ENCODE measurements at regions not wholly inside any gene's neighbourhood (a gene's known extent, or its start where the extent isn't known, plus 50 kb on each side); places are given as distances from the start of the nearest gene placed in this dataset.

DNA sequence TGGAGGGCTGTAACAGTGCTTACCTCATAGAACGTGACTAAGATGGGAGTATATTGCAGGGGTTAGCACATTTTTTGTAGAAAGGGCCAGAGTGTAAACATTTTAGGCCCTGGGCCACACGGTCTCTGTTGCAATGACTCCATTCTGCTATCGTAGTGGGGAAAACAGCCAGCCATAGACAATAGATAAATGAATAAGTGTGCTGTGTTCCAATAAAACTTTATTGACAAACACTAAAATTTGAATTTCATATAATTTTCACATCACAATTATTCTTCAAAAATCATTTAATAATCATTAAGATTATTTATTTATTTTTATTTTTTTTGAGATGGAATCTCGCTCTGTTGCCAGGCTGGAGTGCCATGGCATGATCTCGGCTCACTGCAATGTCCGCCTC is 478.6 kb downstream of the SHQ1 start:
- H3K27me3 ChIP-seq (ENCODE audit: control insufficient read depth, insufficient read depth, low read length) = no peaks in the 10 kb centered on the region
- WGBS (ENCODE audit: insufficient coverage, low lambda C conversion rate) = 100% methylated on average over 1 of the region's 6 CpGs
- no peak overlapping the region for H3K4me3 ChIP-seq (ENCODE audit: low read length)
- H3K4me1 ChIP-seq (ENCODE audit: control insufficient read depth, insufficient read depth, low read length) = no peaks in the 10 kb centered on the region
- no peaks in the 10 kb centered on the region for H3K9me3 ChIP-seq (ENCODE audit: control insufficient read depth, low read depth, low read length)
- DNase-seq = no peak
- peaks cover 8% of the 10 kb centered on the region for H3K36me3 ChIP-seq (ENCODE audit: control insufficient read depth, insufficient read depth, low read length)
- no peak overlapping the region for H3K27ac ChIP-seq (ENCODE audit: low read length)

DNA sequence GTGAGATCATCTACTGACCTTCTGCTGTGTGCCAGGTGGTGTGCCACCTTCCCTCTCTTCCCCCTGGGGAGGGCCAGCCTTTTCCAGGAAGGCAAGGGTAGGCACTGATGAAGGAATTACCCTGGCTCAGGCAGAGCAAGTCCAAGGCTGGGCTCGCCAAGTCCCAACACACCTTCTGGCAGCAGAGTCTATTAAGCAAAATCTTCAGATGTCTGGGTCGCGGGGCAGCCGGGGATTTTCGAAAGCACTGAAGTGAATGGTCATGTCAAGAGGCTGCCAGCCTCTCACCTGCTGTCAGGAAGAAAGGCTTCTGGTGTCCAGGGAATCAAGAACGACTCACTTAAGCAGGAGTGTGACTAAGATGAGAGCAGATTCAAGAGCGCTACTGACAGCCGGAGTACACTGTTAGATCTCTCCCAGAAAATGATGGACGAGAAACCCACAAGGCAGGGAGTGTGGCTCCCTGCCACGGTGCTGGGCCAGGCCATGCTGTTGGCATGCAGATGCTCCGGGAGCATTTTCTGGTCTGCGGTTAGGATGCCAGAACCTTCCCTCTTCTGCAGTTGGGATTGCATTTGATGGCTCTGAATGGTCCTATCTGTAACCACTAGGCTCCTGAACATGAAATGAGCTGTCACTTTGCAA is 479.8 kb downstream of the SHQ1 start:
- H3K4me3 ChIP-seq (ENCODE audit: low read length) = no peak overlapping the region
- no peak for DNase-seq
- H3K9me3 ChIP-seq (ENCODE audit: control insufficient read depth, low read depth, low read length) = no peaks in the 10 kb centered on the region
- H3K27me3 ChIP-seq (ENCODE audit: control insufficient read depth, insufficient read depth, low read length) = no peaks in the 10 kb centered on the region
- no peak overlapping the region for H3K27ac ChIP-seq (ENCODE audit: low read length)
- no CpG with 5 or more reads among the region's 12 CpGs for WGBS (ENCODE audit: insufficient coverage, low lambda C conversion rate)
- no peaks in the 10 kb centered on the region for H3K4me1 ChIP-seq (ENCODE audit: control insufficient read depth, insufficient read depth, low read length)
- peaks cover 2% of the 10 kb centered on the region for H3K36me3 ChIP-seq (ENCODE audit: control insufficient read depth, insufficient read depth, low read length)

DNA sequence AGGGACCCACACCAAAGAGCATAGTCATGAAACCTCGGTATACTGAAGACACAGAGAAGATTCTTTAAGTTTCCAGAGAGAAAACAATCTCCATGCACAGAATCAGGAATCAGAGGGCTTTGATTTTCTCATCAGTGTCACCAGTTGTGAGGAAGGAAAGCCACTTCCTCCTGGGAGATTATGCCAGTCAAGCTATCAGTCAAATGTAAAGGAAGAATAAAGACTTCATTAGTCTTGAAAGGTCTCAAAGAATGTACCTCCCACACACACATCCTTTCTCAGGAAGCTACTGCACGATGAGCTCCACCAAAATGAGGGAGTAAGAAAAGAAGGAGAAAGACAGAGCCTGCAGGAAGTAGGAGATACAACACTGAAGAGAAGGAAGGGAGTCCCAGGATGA is 486.3 kb downstream of the SHQ1 start:
- no peak overlapping the region for H3K4me3 ChIP-seq (ENCODE audit: low read length)
- no peaks in the 10 kb centered on the region for H3K4me1 ChIP-seq (ENCODE audit: control insufficient read depth, insufficient read depth, low read length)
- no peak for DNase-seq
- no peaks in the 10 kb centered on the region for H3K36me3 ChIP-seq (ENCODE audit: control insufficient read depth, insufficient read depth, low read length)
- no peaks in the 10 kb centered on the region for H3K9me3 ChIP-seq (ENCODE audit: control insufficient read depth, low read depth, low read length)
- no peaks in the 10 kb centered on the region for H3K27me3 ChIP-seq (ENCODE audit: control insufficient read depth, insufficient read depth, low read length)
- no peak overlapping the region for H3K27ac ChIP-seq (ENCODE audit: low read length)
- WGBS (ENCODE audit: insufficient coverage, low lambda C conversion rate) = no CpG with 5 or more reads among the region's 2 CpGs

DNA sequence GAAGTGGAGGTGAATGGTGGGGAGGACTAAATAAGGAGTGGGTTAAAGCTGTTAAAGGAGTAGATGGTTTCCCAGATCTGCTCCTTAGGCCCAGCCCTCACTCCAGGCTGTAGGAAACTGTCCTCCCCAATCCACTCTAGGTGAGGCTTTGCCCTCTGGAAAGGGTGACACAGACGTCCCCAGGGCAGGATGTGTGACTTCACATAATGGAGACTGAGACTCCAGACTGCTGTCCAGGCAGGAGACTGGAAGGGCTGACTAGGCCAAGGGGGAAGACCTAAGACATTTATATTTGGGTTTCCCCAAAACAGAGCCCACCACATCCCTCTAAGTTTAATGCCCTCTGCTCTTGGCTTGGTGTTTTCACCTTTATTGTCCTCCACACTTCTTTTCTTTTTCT is 488.5 kb downstream of the SHQ1 start:
- no peaks in the 10 kb centered on the region for H3K27me3 ChIP-seq (ENCODE audit: control insufficient read depth, insufficient read depth, low read length)
- H3K27ac ChIP-seq (ENCODE audit: low read length) = no peak overlapping the region
- no peaks in the 10 kb centered on the region for H3K9me3 ChIP-seq (ENCODE audit: control insufficient read depth, low read depth, low read length)
- no peaks in the 10 kb centered on the region for H3K36me3 ChIP-seq (ENCODE audit: control insufficient read depth, insufficient read depth, low read length)
- no peak for DNase-seq
- WGBS (ENCODE audit: insufficient coverage, low lambda C conversion rate) = no CpG with 5 or more reads among the region's 1 CpG
- H3K4me1 ChIP-seq (ENCODE audit: control insufficient read depth, insufficient read depth, low read length) = no peaks in the 10 kb centered on the region
- H3K4me3 ChIP-seq (ENCODE audit: low read length) = no peak overlapping the region

DNA sequence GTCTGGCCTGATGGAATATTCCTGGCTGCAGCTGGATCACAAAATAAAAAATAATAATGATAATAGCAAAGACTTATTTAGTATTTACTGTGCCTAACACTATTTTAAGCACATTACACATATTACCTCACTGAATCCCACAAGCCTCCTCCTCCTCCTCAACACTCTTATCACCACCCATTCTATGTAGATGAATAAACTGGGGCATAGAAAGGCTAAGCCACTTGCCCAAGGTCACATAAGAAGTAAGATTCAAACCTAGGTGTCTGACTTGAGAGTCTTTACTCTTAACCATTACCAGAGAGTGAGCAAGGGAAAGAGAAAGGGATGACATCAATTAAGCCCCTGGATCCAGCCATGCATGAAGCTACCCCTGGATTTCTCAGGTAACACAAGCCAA is 493.1 kb downstream of the SHQ1 start:
- Histone ChIP-seq H3K36me3 (ENCODE audit: control insufficient read depth, insufficient read depth, low read length) (no peaks in the 10 kb centered on the region), H3K4me3 (ENCODE audit: low read length) (no peak overlapping the region), H3K27ac (ENCODE audit: low read length) (no peak overlapping the region), H3K27me3 (ENCODE audit: control insufficient read depth, insufficient read depth, low read length) (no peaks in the 10 kb centered on the region), H3K4me1 (ENCODE audit: control insufficient read depth, insufficient read depth, low read length) (no peaks in the 10 kb centered on the region), H3K9me3 (ENCODE audit: control insufficient read depth, low read depth, low read length) (no peaks in the 10 kb centered on the region)
- DNase-seq = no peak

DNA sequence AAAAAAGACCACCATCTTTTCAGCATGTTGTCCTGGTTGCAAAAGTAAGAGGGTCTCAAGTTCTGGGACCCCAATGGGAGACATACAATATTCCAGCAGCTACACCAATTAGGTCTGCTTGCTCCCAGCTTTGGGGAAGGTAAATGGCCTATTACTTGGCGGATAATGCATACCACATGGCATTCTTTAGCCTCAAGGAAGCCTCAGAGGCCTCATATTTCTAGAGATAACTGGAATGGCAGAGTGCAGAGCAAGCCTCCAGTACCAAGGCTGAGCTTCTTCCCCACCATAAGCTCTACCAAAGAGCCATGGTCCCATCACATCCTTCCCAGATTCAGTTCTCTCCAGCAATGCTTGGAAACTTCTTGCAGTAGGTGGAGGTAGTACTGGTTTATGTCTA is 493.8 kb downstream of the SHQ1 start:
- Histone ChIP-seq H3K27me3 (ENCODE audit: control insufficient read depth, insufficient read depth, low read length) (no peaks in the 10 kb centered on the region), H3K36me3 (ENCODE audit: control insufficient read depth, insufficient read depth, low read length) (no peaks in the 10 kb centered on the region), H3K4me3 (ENCODE audit: low read length) (no peak overlapping the region), H3K9me3 (ENCODE audit: control insufficient read depth, low read depth, low read length) (no peaks in the 10 kb centered on the region), H3K27ac (ENCODE audit: low read length) (no peak overlapping the region), H3K4me1 (ENCODE audit: control insufficient read depth, insufficient read depth, low read length) (no peaks in the 10 kb centered on the region)
- DNase-seq = no peak
- no CpG with 5 or more reads among the region's 1 CpG for WGBS (ENCODE audit: insufficient coverage, low lambda C conversion rate)

DNA sequence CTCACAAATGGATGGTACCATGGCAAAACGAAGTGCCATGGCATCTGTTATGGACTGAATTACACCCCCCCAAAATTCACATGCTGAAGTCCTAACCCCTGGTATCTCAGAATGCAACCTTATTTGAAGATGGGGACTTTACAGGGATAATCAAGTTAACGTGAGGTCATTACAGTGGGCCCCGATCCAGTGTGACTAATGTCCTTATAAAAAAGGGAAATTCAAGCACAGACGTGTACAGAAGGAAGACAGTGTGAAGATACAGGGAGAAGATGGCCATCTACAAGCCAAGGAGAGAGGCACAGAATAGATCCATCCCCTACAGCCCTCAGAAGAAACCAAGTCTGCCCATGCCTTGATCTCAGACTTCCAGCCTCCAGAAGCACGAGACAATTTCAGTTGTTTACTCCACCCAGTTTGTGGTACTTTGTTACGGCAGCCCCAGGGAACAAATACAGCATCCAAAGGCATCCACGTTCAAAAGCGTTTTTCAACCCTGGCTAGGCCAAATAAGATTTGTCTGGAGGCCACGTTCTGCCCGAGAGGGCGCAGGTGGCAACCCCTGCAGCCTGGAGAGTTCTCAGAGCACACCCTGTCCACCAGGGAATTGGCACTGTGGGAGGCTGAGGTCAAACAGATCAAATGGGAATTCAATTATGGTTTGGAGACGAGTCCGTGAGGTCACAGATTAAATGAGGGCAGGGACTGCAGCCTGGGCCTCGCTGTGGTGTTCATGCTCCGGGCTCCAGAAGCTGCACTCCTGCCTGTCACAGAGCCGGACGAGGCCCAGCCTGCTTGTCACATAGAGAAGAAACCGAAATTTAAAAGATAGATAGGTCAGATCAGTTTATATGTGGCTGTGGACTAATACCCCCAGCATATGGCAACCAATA is 494.8 kb downstream of the SHQ1 start:
- H3K4me1 ChIP-seq (ENCODE audit: control insufficient read depth, insufficient read depth, low read length) = no peaks in the 10 kb centered on the region
- H3K4me3 ChIP-seq (ENCODE audit: low read length) = no peak overlapping the region
- no peaks in the 10 kb centered on the region for H3K36me3 ChIP-seq (ENCODE audit: control insufficient read depth, insufficient read depth, low read length)
- WGBS (ENCODE audit: insufficient coverage, low lambda C conversion rate) = 100% methylated on average over 1 of the region's 18 CpGs
- H3K9me3 ChIP-seq (ENCODE audit: control insufficient read depth, low read depth, low read length) = no peaks in the 10 kb centered on the region
- H3K27me3 ChIP-seq (ENCODE audit: control insufficient read depth, insufficient read depth, low read length) = no peaks in the 10 kb centered on the region
- H3K27ac ChIP-seq (ENCODE audit: low read length) = no peak overlapping the region
- no peak for DNase-seq

DNA sequence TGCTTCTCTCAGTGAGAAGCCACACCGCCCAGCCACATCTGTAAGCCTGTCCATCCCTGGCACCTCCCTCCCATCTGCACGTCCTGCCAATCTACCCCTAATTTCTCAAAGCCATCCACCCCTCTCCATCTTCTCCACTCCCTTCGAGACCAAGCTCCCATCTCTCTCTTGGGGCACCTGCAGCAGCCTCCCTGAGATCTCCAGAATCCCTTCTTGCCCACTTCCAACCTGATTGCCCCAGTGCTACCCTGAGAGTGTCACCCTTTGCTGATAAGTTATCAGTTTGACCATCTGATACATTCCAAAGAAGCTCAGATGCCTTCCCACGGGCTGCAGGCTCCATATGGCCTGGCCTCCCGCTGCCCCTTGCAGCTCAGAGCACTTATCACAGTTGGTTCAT is 496.1 kb downstream of the SHQ1 start:
- H3K4me1 ChIP-seq (ENCODE audit: control insufficient read depth, insufficient read depth, low read length) = peaks cover 3% of the 10 kb centered on the region
- no peaks in the 10 kb centered on the region for H3K27me3 ChIP-seq (ENCODE audit: control insufficient read depth, insufficient read depth, low read length)
- no peak overlapping the region for H3K27ac ChIP-seq (ENCODE audit: low read length)
- H3K36me3 ChIP-seq (ENCODE audit: control insufficient read depth, insufficient read depth, low read length) = no peaks in the 10 kb centered on the region
- WGBS (ENCODE audit: insufficient coverage, low lambda C conversion rate) = no CpG with 5 or more reads among the region's 5 CpGs
- DNase-seq = no peak
- no peaks in the 10 kb centered on the region for H3K9me3 ChIP-seq (ENCODE audit: control insufficient read depth, low read depth, low read length)
- H3K4me3 ChIP-seq (ENCODE audit: low read length) = no peak overlapping the region

DNA sequence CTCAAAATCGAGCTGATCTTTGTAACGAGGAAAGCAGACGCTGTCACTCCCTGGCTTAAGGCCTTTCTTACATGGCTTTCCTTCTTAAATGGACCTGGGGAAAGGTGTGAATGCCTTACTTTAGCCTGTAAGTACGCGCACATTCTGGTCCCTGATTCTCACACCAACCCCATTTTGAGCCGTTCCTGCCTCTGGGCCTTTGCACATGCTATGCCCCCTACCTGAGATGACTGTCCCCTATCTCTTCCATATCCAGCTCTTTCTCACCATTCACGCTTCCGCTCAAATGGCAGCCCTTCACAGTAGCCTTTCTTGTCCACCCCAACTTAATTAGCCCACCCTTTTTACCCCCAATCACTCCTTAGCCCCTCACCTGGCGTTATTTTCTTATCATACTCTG is 496.7 kb downstream of the SHQ1 start:
- WGBS (ENCODE audit: insufficient coverage, low lambda C conversion rate) = 96% methylated on average over 7 of the region's 9 CpGs
- no peak for DNase-seq
- H3K27me3 ChIP-seq (ENCODE audit: control insufficient read depth, insufficient read depth, low read length) = no peaks in the 10 kb centered on the region
- H3K36me3 ChIP-seq (ENCODE audit: control insufficient read depth, insufficient read depth, low read length) = no peaks in the 10 kb centered on the region
- H3K4me3 ChIP-seq (ENCODE audit: low read length) = no peak overlapping the region
- peaks cover 3% of the 10 kb centered on the region for H3K4me1 ChIP-seq (ENCODE audit: control insufficient read depth, insufficient read depth, low read length)
- no peaks in the 10 kb centered on the region for H3K9me3 ChIP-seq (ENCODE audit: control insufficient read depth, low read depth, low read length)
- no peak overlapping the region for H3K27ac ChIP-seq (ENCODE audit: low read length)

DNA sequence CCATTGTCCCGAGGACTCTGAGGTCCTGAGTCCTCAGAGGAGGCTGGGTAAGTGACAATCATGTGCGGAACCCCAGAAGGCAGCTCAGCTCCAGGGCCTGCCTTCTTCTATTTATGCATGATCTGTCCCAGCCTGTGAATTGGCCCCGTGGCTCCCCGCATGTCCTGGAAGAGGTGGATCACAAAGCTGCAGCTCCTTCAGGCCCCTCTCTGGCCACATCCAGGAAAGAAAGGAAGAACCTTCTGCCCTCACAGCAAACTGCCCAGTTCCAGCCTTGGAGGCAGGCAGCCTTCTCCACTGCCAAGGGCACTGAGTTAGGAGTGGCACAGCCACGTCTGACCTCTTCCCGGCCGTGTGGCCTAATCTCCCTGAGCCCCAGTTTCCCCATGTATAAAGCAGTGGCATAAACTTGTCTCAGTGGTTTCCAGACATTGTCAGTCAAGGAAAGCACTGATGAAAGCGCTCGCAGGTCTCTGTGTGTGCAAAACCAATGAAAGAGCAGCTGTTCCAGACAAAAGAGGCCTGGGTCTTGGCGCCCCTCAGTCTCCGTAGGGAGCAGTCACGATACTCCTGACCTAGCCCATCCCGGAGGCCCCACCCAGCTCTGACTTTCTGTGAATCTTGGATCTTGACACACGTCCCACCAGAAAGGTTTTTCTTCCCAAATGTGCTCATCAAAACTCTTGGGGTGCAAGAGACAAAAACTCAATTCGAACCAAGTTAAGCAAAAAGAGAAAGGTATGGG is 497.3 kb downstream of the SHQ1 start:
- Histone ChIP-seq H3K27ac (ENCODE audit: low read length) (no peak overlapping the region), H3K27me3 (ENCODE audit: control insufficient read depth, insufficient read depth, low read length) (no peaks in the 10 kb centered on the region), H3K36me3 (ENCODE audit: control insufficient read depth, insufficient read depth, low read length) (no peaks in the 10 kb centered on the region), H3K4me1 (ENCODE audit: control insufficient read depth, insufficient read depth, low read length) (peaks cover 3% of the 10 kb centered on the region), H3K4me3 (ENCODE audit: low read length) (no peak overlapping the region), H3K9me3 (ENCODE audit: control insufficient read depth, low read depth, low read length) (no peaks in the 10 kb centered on the region)
- WGBS (ENCODE audit: insufficient coverage, low lambda C conversion rate) = 100% methylated on average over 1 of the region's 15 CpGs
- DNase-seq = no peak
